ENCODE measurements at regions not wholly inside any gene's neighbourhood (a gene's known extent, or its start where the extent isn't known, plus 50 kb on each side); places are given as distances from the start of the nearest gene placed in this dataset.
A peak's percentile ranks its signal among the peaks of the same experiment; 100 is the strongest.

GRCh38 chr12:13595536-13596443, 385.6 kb downstream of the GRIN2B start:
- no peak for DNase-seq (ENCODE audit: low spot score)

GRCh38 chr12:13594731-13595514, 386.5 kb downstream of the GRIN2B start:
- DNase-seq (ENCODE audit: low spot score): no peak

- DNase-seq (ENCODE audit: low spot score): no peak
Measured at GRCh38 chr12:13592063-13592942, 389.1 kb downstream of the GRIN2B start.

- no peak for DNase-seq (ENCODE audit: low spot score)
Measured at GRCh38 chr12:13591488-13591887, 389.9 kb downstream of the GRIN2B start.

GRCh38 chr12:13591059-13591458, 390.3 kb downstream of the GRIN2B start:
- DNase-seq (ENCODE audit: low spot score): no peak

- no peak for DNase-seq (ENCODE audit: low spot score)
Measured at GRCh38 chr12:13588574-13588973, 392.0 kb downstream of the EMP1 start.

GRCh38 chr12:13587721-13588390, 391.3 kb downstream of the EMP1 start:
- DNase-seq (ENCODE audit: low spot score): no peak

GRCh38 chr12:13586361-13586760, 389.8 kb downstream of the EMP1 start:
- DNase-seq (ENCODE audit: low spot score): no peak

- DNase-seq (ENCODE audit: low spot score): no peak
Measured at GRCh38 chr12:13584541-13584940, 388.0 kb downstream of the EMP1 start.

GRCh38 chr12:13583630-13584029, 387.1 kb downstream of the EMP1 start:
- DNase-seq (ENCODE audit: low spot score): no peak

- DNase-seq (ENCODE audit: low spot score): no peak
Measured at GRCh38 chr12:13582421-13582820, 385.9 kb downstream of the EMP1 start.

GRCh38 chr12:13581031-13581430, 384.5 kb downstream of the EMP1 start:
- no peak for DNase-seq (ENCODE audit: low spot score)

GRCh38 chr12:13580206-13580605, 383.7 kb downstream of the EMP1 start:
- no peak for DNase-seq (ENCODE audit: low spot score)

- DNase-seq (ENCODE audit: low spot score): no peak
Measured at GRCh38 chr12:13576935-13577500, 380.5 kb downstream of the EMP1 start.

- peak; percentile 57 for DNase-seq (ENCODE audit: low spot score)
Measured at GRCh38 chr12:13573698-13574321, 377.3 kb downstream of the EMP1 start.

- DNase-seq (ENCODE audit: low spot score): no peak
Measured at GRCh38 chr12:13571035-13571434, 374.5 kb downstream of the EMP1 start.

GRCh38 chr12:13570005-13570694, 373.6 kb downstream of the EMP1 start:
- no peak for DNase-seq (ENCODE audit: low spot score)

GRCh38 chr12:13566292-13566691, 369.8 kb downstream of the EMP1 start:
- no peak for DNase-seq (ENCODE audit: low spot score)

GRCh38 chr12:13564266-13564810, 367.8 kb downstream of the EMP1 start:
- DNase-seq (ENCODE audit: low spot score): no peak

GRCh38 chr12:13563743-13564125, 367.2 kb downstream of the EMP1 start:
- DNase-seq (ENCODE audit: low spot score): no peak
